Caco-2 (cell line): ENCODE measurements at regions not wholly inside any gene's neighbourhood (a gene's known extent, or its start where the extent isn't known, plus 50 kb on each side); places are given as distances from the start of the nearest gene placed in this dataset.

Experiments used
- BruUV-seq: library from RNA; stranded (reverse); fragments of 400-500 nt; replicated peaks from 2 replicates; lab custom pipeline; 2021; lab: Mats Ljungman, UMichigan
- CTCF ChIA-PET: fragments of 300-600 bp; sonication (Branson Sonifier 250); formaldehyde crosslinking; loops from one replicate; lab custom pipeline; 2022; ENCODE audit warnings: antibody characterized with exemption; lab: Charles Lee
- POLR2A ChIA-PET: fragments of 300-600 bp; sonication (Branson Sonifier 250); formaldehyde crosslinking; loops from one replicate; lab custom pipeline; 2022; ENCODE audit warnings: antibody characterized with exemption; lab: Charles Lee
- DNase-seq, 2 experiments: peaks; one replicate each; pipeline versions ENCODE4 v3.0.0 to v3.0.0-alpha.2; 2020 to 2022
- H3K27me3 ChIP-seq: replicated peaks from 2 replicates; pipeline ENCODE4 v1.6.0; 2011; ENCODE audit warnings: low read length; ENCODE audit not compliant: control insufficient read depth, insufficient read depth
- H3K36me3 ChIP-seq: 2 replicates; pipeline ENCODE4 v1.5.1; 2011; ENCODE audit warnings: low read length; ENCODE audit not compliant: control insufficient read depth, insufficient read depth
- H3K4me1 ChIP-seq: fragments of 250-450 bp; sonication (Bioruptor Pico); 2 replicates; pipeline ENCODE4 v1.5.1; 2020; ENCODE audit warnings: mild to moderate bottlenecking
- H3K4me3 ChIP-seq: 2 replicates; pipeline ENCODE4 v1.5.1; 2011; ENCODE audit warnings: low read depth, mild to moderate bottlenecking, control low read depth, low read length
- H3K9me3 ChIP-seq: fragments of 250-450 bp; sonication (Bioruptor Pico); 2 replicates; pipeline ENCODE4 v1.5.1; 2020; ENCODE audit warnings: mild to moderate bottlenecking, moderate library complexity
- H3K27ac Mint-ChIP-seq: one replicate; pipeline ENCODE4 v1.8.0; 2022; ENCODE audit warnings: mixed read lengths; ENCODE audit not compliant: unreplicated experiment
- H3K27me3 Mint-ChIP-seq: one replicate; pipeline ENCODE4 v1.8.0; 2022; ENCODE audit warnings: mixed read lengths; ENCODE audit not compliant: insufficient read depth, unreplicated experiment
- H3K36me3 Mint-ChIP-seq: one replicate; pipeline ENCODE4 v1.8.0; 2022; ENCODE audit warnings: mild to moderate bottlenecking, mixed read lengths; ENCODE audit not compliant: insufficient read depth, unreplicated experiment
- H3K4me1 Mint-ChIP-seq: one replicate; pipeline ENCODE4 v1.8.0; 2022; ENCODE audit warnings: low read depth, mixed read lengths; ENCODE audit not compliant: unreplicated experiment
- H3K4me3 Mint-ChIP-seq: one replicate; pipeline ENCODE4 v1.8.0; 2022; ENCODE audit warnings: mild to moderate bottlenecking, moderate library complexity, mixed read lengths; ENCODE audit not compliant: unreplicated experiment
- H3K9me3 Mint-ChIP-seq: one replicate; pipeline ENCODE4 v1.8.0; 2022; ENCODE audit warnings: mixed read lengths; ENCODE audit not compliant: unreplicated experiment
- intact Hi-C: fragments of 100-400 bp; cut with micrococcal nuclease; formaldehyde crosslinking; loops from one replicate; pipeline ENCODE4 v1.10.0; 2022; ENCODE audit not compliant: unreplicated experiment
- TF ChIP-seq, protein P1 (sequence below), 2 experiments: fragments of 200-600 bp in 1 of 2; IDR thresholded peaks; 1 replicate in 1 of 2; 2 replicates in 1 of 2; pipeline versions ENCODE4 v1.5.1 to v1.8.0; 2011 to 2022; ENCODE audit warnings: antibody characterized with exemption in 1 of 2, control low read depth in 1 of 2, inconsistent platforms in 1 of 2, low read depth in 1 of 2, low read length in 1 of 2, mild to moderate bottlenecking in 1 of 2, moderate library complexity in 1 of 2; ENCODE audit not compliant: insufficient read depth in 1 of 2, severe bottlenecking in 1 of 2, unreplicated experiment in 1 of 2

DNA sequence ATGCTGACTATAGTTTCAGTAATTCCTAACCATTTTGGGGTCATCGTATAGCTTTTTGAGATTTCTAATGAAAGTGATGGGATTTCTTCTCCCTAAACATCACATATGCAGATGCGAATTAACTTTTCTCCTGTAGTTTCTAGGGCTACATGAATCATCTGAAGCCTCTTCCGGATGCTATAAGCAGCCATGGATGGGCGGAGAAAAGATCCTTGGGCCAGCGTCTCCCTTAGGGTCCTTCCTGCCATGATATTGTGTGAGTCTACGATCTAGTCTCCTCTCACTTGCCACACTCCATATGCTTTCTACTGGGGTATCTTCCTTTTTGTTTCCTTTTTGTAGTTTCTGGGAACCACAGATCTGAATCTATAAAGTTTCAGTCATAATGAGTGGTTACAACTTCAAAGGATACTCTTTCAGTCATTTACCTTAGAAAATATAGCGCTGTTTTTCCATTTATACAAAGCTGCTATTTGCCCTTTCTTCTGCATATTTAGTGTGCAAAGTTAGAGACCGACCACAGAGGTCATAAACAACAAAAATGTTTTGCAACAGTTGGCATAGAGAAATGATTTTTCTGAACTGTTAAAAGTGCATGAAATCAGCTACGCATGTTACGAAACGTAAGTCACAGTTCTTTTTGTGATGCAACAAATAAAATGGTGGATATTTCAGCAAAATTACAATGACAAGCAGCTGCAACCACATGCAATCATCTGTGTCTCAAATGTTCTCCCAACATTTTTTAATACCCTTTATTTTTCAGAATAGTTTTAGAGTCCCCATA, 396.2 kb upstream of the SLC35B3 start:
- no peak overlapping the region for H3K27ac Mint-ChIP-seq
- H3K36me3 Mint-ChIP-seq, result no peaks in the 10 kb centered on the region
- ChIA-PET POLR2A (no interaction called here), CTCF (no interaction called here)
- no peaks in the 10 kb centered on the region for H3K9me3 Mint-ChIP-seq
- BruUV-seq, result no TSS peak
- H3K4me1 Mint-ChIP-seq, result peaks cover 4% of the 10 kb centered on the region
- no peak overlapping the region for H3K4me3 Mint-ChIP-seq
- no peaks in the 10 kb centered on the region for H3K27me3 Mint-ChIP-seq
- no peaks in the 10 kb centered on the region for H3K36me3 ChIP-seq
- no peak for DNase-seq
- intact Hi-C loops, result no loop called here
- H3K4me3 ChIP-seq, result no peak overlapping the region
- H3K4me1 ChIP-seq, result no peaks in the 10 kb centered on the region; the same call in 1 of the 2 replicates
- TF ChIP-seq, protein P1, sequence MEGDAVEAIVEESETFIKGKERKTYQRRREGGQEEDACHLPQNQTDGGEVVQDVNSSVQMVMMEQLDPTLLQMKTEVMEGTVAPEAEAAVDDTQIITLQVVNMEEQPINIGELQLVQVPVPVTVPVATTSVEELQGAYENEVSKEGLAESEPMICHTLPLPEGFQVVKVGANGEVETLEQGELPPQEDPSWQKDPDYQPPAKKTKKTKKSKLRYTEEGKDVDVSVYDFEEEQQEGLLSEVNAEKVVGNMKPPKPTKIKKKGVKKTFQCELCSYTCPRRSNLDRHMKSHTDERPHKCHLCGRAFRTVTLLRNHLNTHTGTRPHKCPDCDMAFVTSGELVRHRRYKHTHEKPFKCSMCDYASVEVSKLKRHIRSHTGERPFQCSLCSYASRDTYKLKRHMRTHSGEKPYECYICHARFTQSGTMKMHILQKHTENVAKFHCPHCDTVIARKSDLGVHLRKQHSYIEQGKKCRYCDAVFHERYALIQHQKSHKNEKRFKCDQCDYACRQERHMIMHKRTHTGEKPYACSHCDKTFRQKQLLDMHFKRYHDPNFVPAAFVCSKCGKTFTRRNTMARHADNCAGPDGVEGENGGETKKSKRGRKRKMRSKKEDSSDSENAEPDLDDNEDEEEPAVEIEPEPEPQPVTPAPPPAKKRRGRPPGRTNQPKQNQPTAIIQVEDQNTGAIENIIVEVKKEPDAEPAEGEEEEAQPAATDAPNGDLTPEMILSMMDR (IDR thresholded peaks at IDR 0.05; ENCODE audit: insufficient read depth in 1 of 2, low read depth in 1 of 2, low read length in 1 of 2, severe bottlenecking in 1 of 2, unreplicated experiment in 1 of 2), result no peak
- no peaks in the 10 kb centered on the region for H3K27me3 ChIP-seq
- no peaks in the 10 kb centered on the region for H3K9me3 ChIP-seq

DNA sequence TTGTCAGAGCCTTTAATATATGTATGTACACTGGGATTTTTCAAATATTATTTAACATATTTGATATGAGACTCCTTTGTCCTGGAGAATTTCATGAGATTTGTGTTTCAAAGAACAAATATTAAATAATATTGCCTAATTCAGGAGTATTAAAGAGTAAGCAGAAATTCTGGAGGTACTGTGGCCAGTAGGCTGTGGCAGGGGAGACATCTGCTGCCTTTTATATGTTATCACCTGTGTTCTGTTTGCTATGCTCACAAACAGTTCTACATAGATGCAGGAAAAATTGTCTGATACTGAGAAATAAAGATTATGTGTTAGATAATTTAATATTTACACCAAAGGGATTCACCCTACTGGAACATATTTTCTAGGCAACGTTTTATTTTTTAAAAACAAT, 395.4 kb upstream of the SLC35B3 start:
- Mint-ChIP-seq H3K9me3 (no peaks in the 10 kb centered on the region), H3K27ac (no peak overlapping the region), H3K36me3 (no peaks in the 10 kb centered on the region), H3K27me3 (no peaks in the 10 kb centered on the region), H3K4me1 (peaks cover 4% of the 10 kb centered on the region), H3K4me3 (no peak overlapping the region)
- no peak for DNase-seq
- no TSS peak for BruUV-seq
- Histone ChIP-seq H3K4me3 (no peak overlapping the region), H3K27me3 (no peaks in the 10 kb centered on the region), H3K9me3 (no peaks in the 10 kb centered on the region), H3K4me1 (no peaks in the 10 kb centered on the region; the same call in 1 of the 2 replicates), H3K36me3 (no peaks in the 10 kb centered on the region)
- CTCF ChIA-PET, result no interaction called here
- intact Hi-C loops, result no loop called here
- TF ChIP-seq, protein P1 (IDR thresholded peaks at IDR 0.05; ENCODE audit: insufficient read depth in 1 of 2, low read depth in 1 of 2, low read length in 1 of 2, severe bottlenecking in 1 of 2, unreplicated experiment in 1 of 2), result no peak
- POLR2A ChIA-PET, result no interaction called here

DNA sequence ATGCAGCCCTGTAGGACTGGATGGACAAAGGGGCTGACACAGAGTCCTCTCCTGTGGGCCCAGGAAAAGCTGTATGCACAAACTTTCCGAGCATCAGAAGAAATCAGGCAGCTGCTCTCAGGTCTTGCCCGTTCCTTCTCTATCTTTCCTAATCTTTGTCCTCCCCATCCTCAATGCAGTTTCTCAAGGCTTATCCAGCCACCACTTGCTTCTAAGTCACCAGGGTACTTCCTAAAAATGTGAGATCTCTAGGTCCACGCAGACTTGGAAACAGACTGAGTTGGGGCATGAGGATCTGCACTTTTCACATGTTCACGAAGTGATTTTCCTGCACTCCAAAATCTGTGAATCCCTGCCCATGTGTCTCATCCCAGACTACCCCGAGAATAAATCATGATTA, 394.5 kb upstream of the SLC35B3 start:
- H3K4me1 ChIP-seq, result no peaks in the 10 kb centered on the region; the same call in 1 of the 2 replicates
- POLR2A ChIA-PET, result no interaction called here
- H3K36me3 Mint-ChIP-seq, result no peaks in the 10 kb centered on the region
- DNase-seq, result no peak
- BruUV-seq, result no TSS peak
- H3K27me3 Mint-ChIP-seq, result no peaks in the 10 kb centered on the region
- CTCF ChIA-PET, result no interaction called here
- H3K27me3 ChIP-seq, result no peaks in the 10 kb centered on the region
- no peaks in the 10 kb centered on the region for H3K9me3 Mint-ChIP-seq
- no peak overlapping the region for H3K27ac Mint-ChIP-seq
- H3K4me1 Mint-ChIP-seq, result peaks cover 4% of the 10 kb centered on the region
- no peaks in the 10 kb centered on the region for H3K9me3 ChIP-seq
- no peak overlapping the region for H3K4me3 ChIP-seq
- TF ChIP-seq, protein P1 (IDR thresholded peaks at IDR 0.05; ENCODE audit: insufficient read depth in 1 of 2, low read depth in 1 of 2, low read length in 1 of 2, severe bottlenecking in 1 of 2, unreplicated experiment in 1 of 2), result no peak
- no peak overlapping the region for H3K4me3 Mint-ChIP-seq
- H3K36me3 ChIP-seq, result no peaks in the 10 kb centered on the region
- intact Hi-C loops, result no loop called here
